GM23338 (cell line): ENCODE measurements at regions not wholly inside any gene's neighbourhood (a gene's known extent, or its start where the extent isn't known, plus 50 kb on each side); places are given as distances from the start of the nearest gene placed in this dataset.

ENCODE experiments used
- ATAC-seq: fragments of 200-7000 bp; cut with Tn5 transposase; 3 replicates; pipeline ENCODE4 v1.9.1; 2020
- DNase-seq: peaks from one replicate; pipeline ENCODE4 v3.0.0-alpha.2; 2015; ENCODE audit warnings: low spot score
- H2AFZ ChIP-seq: fragments of 200-600 bp; sonication (generic); 2 replicates; pipeline ENCODE4 v1.8.0; 2016; ENCODE audit warnings: antibody characterized with exemption, mild to moderate bottlenecking, moderate library complexity
- H3F3A ChIP-seq: fragments of 200-600 bp; sonication (generic); replicated peaks from 2 replicates; pipeline ENCODE4 v1.8.0; 2017; ENCODE audit warnings: antibody characterized with exemption, mixed run types, low read depth
- H3K27ac ChIP-seq: fragments of 200-600 bp; sonication (generic); 2 replicates; pipeline ENCODE4 v1.6.1; 2016; ENCODE audit warnings: low read depth
- H3K27me3 ChIP-seq: fragments of 200-600 bp; sonication (generic); 2 replicates; pipeline ENCODE4 v1.8.0; 2016; ENCODE audit warnings: mild to moderate bottlenecking, mixed run types, moderate library complexity; ENCODE audit not compliant: insufficient read depth
- H3K36me3 ChIP-seq: fragments of 200-600 bp; sonication (generic); 2 replicates; pipeline ENCODE4 v1.8.0; 2016; ENCODE audit warnings: mild to moderate bottlenecking; ENCODE audit not compliant: insufficient read depth
- H3K4me1 ChIP-seq: fragments of 200-600 bp; sonication (generic); 2 replicates; pipeline ENCODE4 v1.8.0; 2016; ENCODE audit warnings: mild to moderate bottlenecking, moderate library complexity; ENCODE audit not compliant: insufficient read depth
- H3K4me2 ChIP-seq: fragments of 200-600 bp; sonication (generic); 2 replicates; pipeline ENCODE4 v1.7.1; 2017; ENCODE audit warnings: mixed run types
- H3K4me3 ChIP-seq: fragments of 200-600 bp; sonication (generic); 2 replicates; pipeline ENCODE4 v1.6.1; 2016; ENCODE audit warnings: mixed run types
- H3K79me2 ChIP-seq: fragments of 200-600 bp; sonication (generic); replicated peaks from 2 replicates; pipeline ENCODE4 v1.8.0; 2017; ENCODE audit warnings: mild to moderate bottlenecking; ENCODE audit not compliant: insufficient read depth
- H3K9me2 ChIP-seq: fragments of 200-600 bp; sonication (generic); 2 replicates; pipeline ENCODE4 v1.8.0; 2017; ENCODE audit not compliant: insufficient read depth
- H4K20me1 ChIP-seq: fragments of 200-600 bp; sonication (generic); replicated peaks from 2 replicates; pipeline ENCODE4 v1.8.0; 2017; ENCODE audit warnings: mild to moderate bottlenecking; ENCODE audit not compliant: insufficient read depth
- H3K27ac Mint-ChIP-seq: 2 replicates; pipeline ENCODE4 v1.8.0; 2020; ENCODE audit warnings: inconsistent platforms, mild to moderate bottlenecking, moderate library complexity, mixed read lengths
- H3K27me3 Mint-ChIP-seq: 3 replicates; pipeline ENCODE4 v1.8.0; 2022; ENCODE audit warnings: low read depth, mild to moderate bottlenecking, moderate library complexity, mixed read lengths, inconsistent platforms; ENCODE audit not compliant: insufficient read depth, poor library complexity
- H3K36me3 Mint-ChIP-seq: 3 replicates; pipeline ENCODE4 v1.8.0; 2021; ENCODE audit warnings: low read depth, mild to moderate bottlenecking, inconsistent platforms, moderate library complexity, mixed read lengths
- H3K4me1 Mint-ChIP-seq: 3 replicates; pipeline ENCODE4 v1.8.0; 2020; ENCODE audit warnings: mild to moderate bottlenecking, inconsistent platforms, mixed read lengths
- H3K4me3 Mint-ChIP-seq: 3 replicates; pipeline ENCODE4 v1.8.0; 2021; ENCODE audit warnings: moderate library complexity, mild to moderate bottlenecking, inconsistent platforms, mixed read lengths
- H3K9me3 Mint-ChIP-seq: 3 replicates; pipeline ENCODE4 v1.8.0; 2020; ENCODE audit warnings: moderate library complexity, mild to moderate bottlenecking, inconsistent platforms, mixed read lengths
- CREB1 ChIP-seq: fragments of 250-450 bp; sonication (Bioruptor Pico); IDR thresholded peaks from 2 replicates; pipeline ENCODE4 v1.5.0; 2020; ENCODE audit warnings: low read depth, mild to moderate bottlenecking, moderate library complexity
- JUNB ChIP-seq: IDR thresholded peaks from one replicate; pipeline ENCODE4 v1.6.1; 2016; ENCODE audit warnings: antibody characterized with exemption; ENCODE audit not compliant: unreplicated experiment
- NANOG ChIP-seq: IDR thresholded peaks from 2 replicates; pipeline ENCODE4 v1.6.1; 2016; ENCODE audit warnings: antibody characterized with exemption, borderline replicate concordance
- POLR2AphosphoS5 ChIP-seq: IDR thresholded peaks from 2 replicates; pipeline ENCODE4 v1.6.1; 2016; ENCODE audit warnings: antibody characterized with exemption, low read depth
- REST ChIP-seq: IDR thresholded peaks from one replicate; pipeline ENCODE4 v1.6.1; 2018; ENCODE audit warnings: antibody characterized with exemption; ENCODE audit not compliant: unreplicated experiment
- ZNF114 ChIP-seq: fragments of 250-450 bp; sonication (Bioruptor Pico); IDR thresholded peaks from 2 replicates; pipeline ENCODE4 v1.5.0; 2020; ENCODE audit warnings: mild to moderate bottlenecking, moderate library complexity
- TF ChIP-seq, protein P1 (sequence below), 2 experiments: fragments of 200-600 bp in 1 of 2; sonication (generic) in 1 of 2; conservative IDR thresholded peaks; 2 replicates each; pipeline versions ENCODE4 v1.5.1 to v1.6.1; 2016 to 2017; ENCODE audit warnings: antibody characterized with exemption in 2 of 2, low read depth in 2 of 2, mild to moderate bottlenecking in 2 of 2, moderate library complexity in 1 of 2
- TF ChIP-seq, protein P2 (sequence below): IDR thresholded peaks from 2 replicates; pipeline ENCODE4 v1.6.1; 2016; ENCODE audit warnings: antibody characterized with exemption

DNA sequence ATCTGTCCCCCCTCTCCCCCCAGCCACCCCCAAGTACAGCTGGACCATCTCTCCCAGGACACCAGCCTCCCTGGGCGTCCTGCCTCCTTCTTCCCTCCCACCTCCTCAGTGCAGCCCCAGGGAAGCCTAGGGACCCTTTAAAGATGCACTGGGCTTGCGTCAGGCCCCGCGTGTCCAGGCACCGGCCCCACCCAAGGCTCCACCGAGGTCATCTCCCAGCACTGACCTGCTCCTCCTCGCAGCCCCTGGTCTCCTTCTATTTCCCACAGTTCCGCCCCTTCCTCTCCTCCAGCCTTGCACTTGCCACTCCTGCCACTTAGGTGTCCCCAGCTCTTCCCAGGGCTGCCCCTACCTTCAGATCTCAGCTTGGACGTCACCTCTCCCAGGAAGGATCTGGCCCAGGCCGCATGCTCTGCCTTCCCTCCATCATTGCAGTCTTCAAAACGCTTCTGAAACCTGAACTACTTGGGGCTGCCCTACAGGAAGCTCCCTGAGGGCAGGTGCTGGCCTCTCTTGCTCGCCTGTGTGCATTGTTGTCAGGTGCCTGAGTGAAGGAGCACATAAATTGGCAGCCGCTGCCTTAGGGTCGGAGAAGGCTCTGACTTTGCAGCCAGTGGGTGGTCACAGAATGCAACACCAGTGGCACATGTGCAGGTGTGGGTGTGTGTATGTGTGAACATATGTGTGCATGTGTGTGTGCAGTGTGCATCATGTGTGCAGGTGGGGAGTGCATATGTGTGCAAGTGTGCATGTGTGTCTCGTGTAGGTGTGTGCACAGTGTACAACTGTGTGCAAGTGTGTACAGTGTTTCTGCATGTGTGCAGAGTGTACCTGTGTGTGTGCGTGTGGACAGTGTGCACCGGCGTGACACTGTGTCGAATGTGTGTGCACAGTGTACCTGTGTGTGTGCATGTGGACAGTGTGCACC lies 152.9 kb downstream of the C9orf50 start (continued):
- TF ChIP-seq, protein P1, sequence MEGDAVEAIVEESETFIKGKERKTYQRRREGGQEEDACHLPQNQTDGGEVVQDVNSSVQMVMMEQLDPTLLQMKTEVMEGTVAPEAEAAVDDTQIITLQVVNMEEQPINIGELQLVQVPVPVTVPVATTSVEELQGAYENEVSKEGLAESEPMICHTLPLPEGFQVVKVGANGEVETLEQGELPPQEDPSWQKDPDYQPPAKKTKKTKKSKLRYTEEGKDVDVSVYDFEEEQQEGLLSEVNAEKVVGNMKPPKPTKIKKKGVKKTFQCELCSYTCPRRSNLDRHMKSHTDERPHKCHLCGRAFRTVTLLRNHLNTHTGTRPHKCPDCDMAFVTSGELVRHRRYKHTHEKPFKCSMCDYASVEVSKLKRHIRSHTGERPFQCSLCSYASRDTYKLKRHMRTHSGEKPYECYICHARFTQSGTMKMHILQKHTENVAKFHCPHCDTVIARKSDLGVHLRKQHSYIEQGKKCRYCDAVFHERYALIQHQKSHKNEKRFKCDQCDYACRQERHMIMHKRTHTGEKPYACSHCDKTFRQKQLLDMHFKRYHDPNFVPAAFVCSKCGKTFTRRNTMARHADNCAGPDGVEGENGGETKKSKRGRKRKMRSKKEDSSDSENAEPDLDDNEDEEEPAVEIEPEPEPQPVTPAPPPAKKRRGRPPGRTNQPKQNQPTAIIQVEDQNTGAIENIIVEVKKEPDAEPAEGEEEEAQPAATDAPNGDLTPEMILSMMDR (conservative IDR thresholded peaks at IDR 0.05; ENCODE audit: low read depth in 2 of 2), result no peak
- TF ChIP-seq REST, result no peak

- no peaks in the 10 kb centered on the region for H3K9me3 Mint-ChIP-seq
- no peak for ATAC-seq
- no peak for DNase-seq
- no peak overlapping the region for H3K4me3 Mint-ChIP-seq
- no peaks in the 10 kb centered on the region for H3K36me3 Mint-ChIP-seq
- Histone ChIP-seq H3K36me3 (no peaks in the 10 kb centered on the region), H3K9me2 (no peaks in the 10 kb centered on the region), H3K27ac (no peak overlapping the region), H3F3A (no peaks in the 10 kb centered on the region), H3K4me3 (no peak overlapping the region), H3K27me3 (0 out of 2 replicates have a peak, but pooled peaks cover under 1% of the 10 kb centered on the region), H3K79me2 (no peaks in the 10 kb centered on the region), H3K4me2 (no peak overlapping the region), H3K4me1 (peaks cover 11% of the 10 kb centered on the region; the same call in 1 of the 2 replicates), H4K20me1 (no peaks in the 10 kb centered on the region), H2AFZ (no peak overlapping the region)
- peaks cover 42% of the 10 kb centered on the region for H3K4me1 Mint-ChIP-seq
- H3K27me3 Mint-ChIP-seq, result peaks cover 31% of the 10 kb centered on the region
- no peak overlapping the region for H3K27ac Mint-ChIP-seq
- no peak for TF ChIP-seq NANOG
- TF ChIP-seq JUNB, result no peak
- no peak for TF ChIP-seq ZNF114
- TF ChIP-seq, protein P1 (conservative IDR thresholded peaks at IDR 0.05; ENCODE audit: low read depth in 2 of 2), result no peak
- TF ChIP-seq, protein P2, sequence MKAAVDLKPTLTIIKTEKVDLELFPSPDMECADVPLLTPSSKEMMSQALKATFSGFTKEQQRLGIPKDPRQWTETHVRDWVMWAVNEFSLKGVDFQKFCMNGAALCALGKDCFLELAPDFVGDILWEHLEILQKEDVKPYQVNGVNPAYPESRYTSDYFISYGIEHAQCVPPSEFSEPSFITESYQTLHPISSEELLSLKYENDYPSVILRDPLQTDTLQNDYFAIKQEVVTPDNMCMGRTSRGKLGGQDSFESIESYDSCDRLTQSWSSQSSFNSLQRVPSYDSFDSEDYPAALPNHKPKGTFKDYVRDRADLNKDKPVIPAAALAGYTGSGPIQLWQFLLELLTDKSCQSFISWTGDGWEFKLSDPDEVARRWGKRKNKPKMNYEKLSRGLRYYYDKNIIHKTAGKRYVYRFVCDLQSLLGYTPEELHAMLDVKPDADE, result no peak
- no peak for TF ChIP-seq POLR2AphosphoS5
- no peak for TF ChIP-seq REST
- no peak for TF ChIP-seq CREB1
Observed at GRCh38 chr9:129467004-129467588, 153.8 kb downstream of the C9orf50 start.
